ENCODE measurements at regions not wholly inside any gene's neighbourhood (a gene's known extent, or its start where the extent isn't known, plus 50 kb on each side); places are given as distances from the start of the nearest gene placed in this dataset.

GRCh38 chr10:33487014-33487776, 152.7 kb upstream of the NRP1 start:
- TF ChIP-seq EZH2 (IDR thresholded peaks at IDR 0.05; ENCODE audit: low read length, missing control alignments) (no peak), CTCF (conservative IDR thresholded peaks at IDR 0.05 in 1 of 2, IDR thresholded peaks at IDR 0.05 in 1 of 2; ENCODE audit: low read depth in 1 of 2, low read length in 2 of 2) (peak; percentile 13 to 28)
